ENCODE measurements at regions not wholly inside any gene's neighbourhood (a gene's known extent, or its start where the extent isn't known, plus 50 kb on each side); places are given as distances from the start of the nearest gene placed in this dataset.

DNA sequence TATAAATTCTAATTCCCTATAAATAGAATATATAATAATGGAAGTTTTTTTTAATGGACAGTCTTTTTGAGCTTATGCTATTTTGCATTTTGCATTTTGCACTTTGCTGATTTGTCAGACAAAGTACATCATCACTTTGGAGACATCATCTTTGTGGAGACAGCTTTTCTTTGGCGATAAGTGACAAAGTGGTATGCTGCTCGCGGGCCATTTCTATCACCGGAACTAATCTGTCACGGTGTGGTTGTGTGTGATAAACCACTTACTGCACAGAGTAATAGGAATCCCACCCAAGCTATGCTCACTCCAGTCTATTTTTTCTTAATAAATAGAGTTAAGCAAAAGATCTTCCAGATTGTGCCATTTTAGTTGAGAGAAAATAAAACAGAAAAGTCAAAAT lies 133.1 kb downstream of the MACIR start:
- TF ChIP-seq FOXM1 (IDR thresholded peaks at IDR 0.05; ENCODE audit: borderline replicate concordance): no peak
- no peak for TF ChIP-seq BHLHE40 (IDR thresholded peaks at IDR 0.05; ENCODE audit: borderline replicate concordance)
- no peak for TF ChIP-seq SP1 (IDR thresholded peaks at IDR 0.05)
- TF ChIP-seq, protein P1, sequence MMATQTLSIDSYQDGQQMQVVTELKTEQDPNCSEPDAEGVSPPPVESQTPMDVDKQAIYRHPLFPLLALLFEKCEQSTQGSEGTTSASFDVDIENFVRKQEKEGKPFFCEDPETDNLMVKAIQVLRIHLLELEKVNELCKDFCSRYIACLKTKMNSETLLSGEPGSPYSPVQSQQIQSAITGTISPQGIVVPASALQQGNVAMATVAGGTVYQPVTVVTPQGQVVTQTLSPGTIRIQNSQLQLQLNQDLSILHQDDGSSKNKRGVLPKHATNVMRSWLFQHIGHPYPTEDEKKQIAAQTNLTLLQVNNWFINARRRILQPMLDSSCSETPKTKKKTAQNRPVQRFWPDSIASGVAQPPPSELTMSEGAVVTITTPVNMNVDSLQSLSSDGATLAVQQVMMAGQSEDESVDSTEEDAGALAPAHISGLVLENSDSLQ (IDR thresholded peaks at IDR 0.05): no peak
- TF ChIP-seq ZNF384 (IDR thresholded peaks at IDR 0.05): no peak
